ENCODE measurements at regions not wholly inside any gene's neighbourhood (a gene's known extent, or its start where the extent isn't known, plus 50 kb on each side); places are given as distances from the start of the nearest gene placed in this dataset.

GRCh38 chr17:68812876-68813584, 142.2 kb downstream of the ABCA8 start:
- DNase-seq: no peak

GRCh38 chr17:68809148-68809547, 146.0 kb downstream of the ABCA8 start:
- DNase-seq: no peak

- DNase-seq: no peak
Observed at GRCh38 chr17:68807998-68808772, 147.0 kb downstream of the ABCA8 start.

- DNase-seq: no peak
Observed at GRCh38 chr17:68805609-68806008, 149.6 kb downstream of the ABCA8 start.

- no peak for DNase-seq
Observed at GRCh38 chr17:68804777-68805520, 150.2 kb downstream of the ABCA8 start.

GRCh38 chr17:68803164-68803929, 151.8 kb downstream of the ABCA8 start:
- DNase-seq: no peak

GRCh38 chr17:68801335-68802247, 153.6 kb downstream of the ABCA8 start:
- no peak for DNase-seq

- no peak for DNase-seq
Observed at GRCh38 chr17:68800751-68801150, 154.4 kb downstream of the ABCA8 start.

GRCh38 chr17:68794636-68795434, 160.4 kb downstream of the ABCA8 start:
- peak in 45 of 56 donors; percentile 4 to 86 (median 56) for DNase-seq

- DNase-seq: no peak
Observed at GRCh38 chr17:68792873-68793272, 162.3 kb downstream of the ABCA8 start.

- DNase-seq: no peak
Observed at GRCh38 chr17:68792042-68792685, 163.0 kb downstream of the ABCA8 start.

- no peak for DNase-seq
Observed at GRCh38 chr17:68790931-68791330, 164.3 kb downstream of the ABCA8 start.

GRCh38 chr17:68790492-68790891, 164.7 kb downstream of the ABCA8 start:
- no peak for DNase-seq

GRCh38 chr17:68789203-68789962, 165.8 kb downstream of the ABCA8 start:
- no peak for DNase-seq

- DNase-seq: no peak
Observed at GRCh38 chr17:68785565-68786486, 169.4 kb downstream of the ABCA8 start.

GRCh38 chr17:68784431-68784830, 170.8 kb downstream of the ABCA8 start:
- no peak for DNase-seq

- no peak for DNase-seq
Observed at GRCh38 chr17:68783861-68784260, 171.3 kb downstream of the ABCA8 start.

All from nucleus accumbens (tissue), 56 donors.